GM23338 (cell line): ENCODE measurements at regions not wholly inside any gene's neighbourhood (a gene's known extent, or its start where the extent isn't known, plus 50 kb on each side); places are given as distances from the start of the nearest gene placed in this dataset.

Source experiments
- ATAC-seq: fragments of 200-7000 bp; cut with Tn5 transposase; 3 replicates; pipeline ENCODE4 v1.9.1; 2020
- DNase-seq: peaks from one replicate; pipeline ENCODE4 v3.0.0-alpha.2; 2015; ENCODE audit warnings: low spot score
- H2AFZ ChIP-seq: fragments of 200-600 bp; sonication (generic); 2 replicates; pipeline ENCODE4 v1.8.0; 2016; ENCODE audit warnings: antibody characterized with exemption, mild to moderate bottlenecking, moderate library complexity
- H3F3A ChIP-seq: fragments of 200-600 bp; sonication (generic); replicated peaks from 2 replicates; pipeline ENCODE4 v1.8.0; 2017; ENCODE audit warnings: antibody characterized with exemption, mixed run types, low read depth
- H3K27ac ChIP-seq: fragments of 200-600 bp; sonication (generic); 2 replicates; pipeline ENCODE4 v1.6.1; 2016; ENCODE audit warnings: low read depth
- H3K27me3 ChIP-seq: fragments of 200-600 bp; sonication (generic); 2 replicates; pipeline ENCODE4 v1.8.0; 2016; ENCODE audit warnings: mild to moderate bottlenecking, mixed run types, moderate library complexity; ENCODE audit not compliant: insufficient read depth
- H3K36me3 ChIP-seq: fragments of 200-600 bp; sonication (generic); 2 replicates; pipeline ENCODE4 v1.8.0; 2016; ENCODE audit warnings: mild to moderate bottlenecking; ENCODE audit not compliant: insufficient read depth
- H3K4me1 ChIP-seq: fragments of 200-600 bp; sonication (generic); 2 replicates; pipeline ENCODE4 v1.8.0; 2016; ENCODE audit warnings: mild to moderate bottlenecking, moderate library complexity; ENCODE audit not compliant: insufficient read depth
- H3K4me2 ChIP-seq: fragments of 200-600 bp; sonication (generic); 2 replicates; pipeline ENCODE4 v1.7.1; 2017; ENCODE audit warnings: mixed run types
- H3K4me3 ChIP-seq: fragments of 200-600 bp; sonication (generic); 2 replicates; pipeline ENCODE4 v1.6.1; 2016; ENCODE audit warnings: mixed run types
- H3K79me2 ChIP-seq: fragments of 200-600 bp; sonication (generic); replicated peaks from 2 replicates; pipeline ENCODE4 v1.8.0; 2017; ENCODE audit warnings: mild to moderate bottlenecking; ENCODE audit not compliant: insufficient read depth
- H3K9me2 ChIP-seq: fragments of 200-600 bp; sonication (generic); 2 replicates; pipeline ENCODE4 v1.8.0; 2017; ENCODE audit not compliant: insufficient read depth
- H4K20me1 ChIP-seq: fragments of 200-600 bp; sonication (generic); replicated peaks from 2 replicates; pipeline ENCODE4 v1.8.0; 2017; ENCODE audit warnings: mild to moderate bottlenecking; ENCODE audit not compliant: insufficient read depth
- H3K27ac Mint-ChIP-seq: 2 replicates; pipeline ENCODE4 v1.8.0; 2020; ENCODE audit warnings: inconsistent platforms, mild to moderate bottlenecking, moderate library complexity, mixed read lengths
- H3K27me3 Mint-ChIP-seq: 3 replicates; pipeline ENCODE4 v1.8.0; 2022; ENCODE audit warnings: low read depth, mild to moderate bottlenecking, moderate library complexity, mixed read lengths, inconsistent platforms; ENCODE audit not compliant: insufficient read depth, poor library complexity
- H3K36me3 Mint-ChIP-seq: 3 replicates; pipeline ENCODE4 v1.8.0; 2021; ENCODE audit warnings: low read depth, mild to moderate bottlenecking, inconsistent platforms, moderate library complexity, mixed read lengths
- H3K4me1 Mint-ChIP-seq: 3 replicates; pipeline ENCODE4 v1.8.0; 2020; ENCODE audit warnings: mild to moderate bottlenecking, inconsistent platforms, mixed read lengths
- H3K4me3 Mint-ChIP-seq: 3 replicates; pipeline ENCODE4 v1.8.0; 2021; ENCODE audit warnings: moderate library complexity, mild to moderate bottlenecking, inconsistent platforms, mixed read lengths
- H3K9me3 Mint-ChIP-seq: 3 replicates; pipeline ENCODE4 v1.8.0; 2020; ENCODE audit warnings: moderate library complexity, mild to moderate bottlenecking, inconsistent platforms, mixed read lengths
- CREB1 ChIP-seq: fragments of 250-450 bp; sonication (Bioruptor Pico); IDR thresholded peaks from 2 replicates; pipeline ENCODE4 v1.5.0; 2020; ENCODE audit warnings: low read depth, mild to moderate bottlenecking, moderate library complexity
- EZH2 ChIP-seq: fragments of 200-600 bp; sonication (generic); IDR thresholded peaks from one replicate; pipeline ENCODE4 v1.8.0; 2017; ENCODE audit warnings: antibody characterized with exemption, mild to moderate bottlenecking, low read depth; ENCODE audit not compliant: unreplicated experiment
- EZH2phosphoT487 ChIP-seq: fragments of 200-600 bp; sonication (generic); IDR thresholded peaks from one replicate; pipeline ENCODE4 v1.8.1; 2018; ENCODE audit warnings: antibody characterized with exemption; ENCODE audit not compliant: unreplicated experiment
- JUNB ChIP-seq: IDR thresholded peaks from one replicate; pipeline ENCODE4 v1.6.1; 2016; ENCODE audit warnings: antibody characterized with exemption; ENCODE audit not compliant: unreplicated experiment
- NANOG ChIP-seq: IDR thresholded peaks from 2 replicates; pipeline ENCODE4 v1.6.1; 2016; ENCODE audit warnings: antibody characterized with exemption, borderline replicate concordance
- POLR2AphosphoS5 ChIP-seq: IDR thresholded peaks from 2 replicates; pipeline ENCODE4 v1.6.1; 2016; ENCODE audit warnings: antibody characterized with exemption, low read depth
- STAT1 ChIP-seq: IDR thresholded peaks from one replicate; pipeline ENCODE4 v1.6.1; 2016; ENCODE audit warnings: antibody characterized with exemption; ENCODE audit not compliant: unreplicated experiment
- ZNF114 ChIP-seq: fragments of 250-450 bp; sonication (Bioruptor Pico); IDR thresholded peaks from 2 replicates; pipeline ENCODE4 v1.5.0; 2020; ENCODE audit warnings: mild to moderate bottlenecking, moderate library complexity
- ZNF331 ChIP-seq: fragments of 250-450 bp; sonication (Bioruptor Pico); IDR thresholded peaks from 2 replicates; pipeline ENCODE4 v1.5.0; 2020; ENCODE audit warnings: low read depth, mild to moderate bottlenecking, moderate library complexity
- TF ChIP-seq, protein P1 (sequence below): fragments of 250-450 bp; sonication (Bioruptor Pico); IDR thresholded peaks from 2 replicates; pipeline ENCODE4 v1.5.0; 2020; ENCODE audit warnings: mild to moderate bottlenecking, moderate library complexity
- TF ChIP-seq, protein P2 (sequence below), 2 experiments: fragments of 200-600 bp in 1 of 2; sonication (generic) in 1 of 2; conservative IDR thresholded peaks; 2 replicates each; pipeline versions ENCODE4 v1.5.1 to v1.6.1; 2016 to 2017; ENCODE audit warnings: antibody characterized with exemption in 2 of 2, low read depth in 2 of 2, mild to moderate bottlenecking in 2 of 2, moderate library complexity in 1 of 2
- TF ChIP-seq, protein P3 (sequence below): IDR thresholded peaks from one replicate; pipeline ENCODE4 v1.6.1; 2018; ENCODE audit warnings: antibody characterized with exemption; ENCODE audit not compliant: unreplicated experiment
- TF ChIP-seq, protein P4 (sequence below): IDR thresholded peaks from 2 replicates; pipeline ENCODE4 v1.6.1; 2016; ENCODE audit warnings: antibody characterized with exemption

DNA sequence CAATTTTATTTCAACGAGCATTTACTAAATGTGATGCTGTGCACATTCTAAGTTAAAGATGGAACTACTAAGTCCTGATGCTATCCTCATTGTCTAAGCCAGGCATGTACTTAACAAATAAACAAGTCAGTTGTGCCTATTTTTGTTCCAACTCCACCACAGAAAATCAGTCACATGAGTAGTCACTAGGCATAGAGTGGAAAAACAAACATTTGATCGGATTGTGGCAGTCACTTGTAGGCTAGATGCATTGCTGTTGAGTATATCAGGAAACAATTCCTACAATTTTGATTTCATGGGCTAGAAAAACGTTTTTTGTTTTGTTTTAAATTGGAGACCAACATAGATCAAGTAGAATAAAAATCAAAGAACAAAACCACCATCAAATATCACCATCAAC is 177.6 kb upstream of the SLC25A13 start:
- Mint-ChIP-seq H3K4me3 (no peak overlapping the region), H3K36me3 (no peaks in the 10 kb centered on the region), H3K4me1 (peaks cover 11% of the 10 kb centered on the region; the same call in 2 of the 3 replicates), H3K27ac (no peak overlapping the region), H3K27me3 (no peaks in the 10 kb centered on the region), H3K9me3 (no peaks in the 10 kb centered on the region)
- no peak for TF ChIP-seq STAT1
- TF ChIP-seq CREB1 (CRISPR knock-in tag): no peak
- TF ChIP-seq ZNF114 (CRISPR knock-in tag): no peak
- no peak for TF ChIP-seq JUNB
- TF ChIP-seq EZH2: no peak
- TF ChIP-seq NANOG: no peak
- no peak for TF ChIP-seq ZNF331 (CRISPR knock-in tag)
- TF ChIP-seq, protein P1, sequence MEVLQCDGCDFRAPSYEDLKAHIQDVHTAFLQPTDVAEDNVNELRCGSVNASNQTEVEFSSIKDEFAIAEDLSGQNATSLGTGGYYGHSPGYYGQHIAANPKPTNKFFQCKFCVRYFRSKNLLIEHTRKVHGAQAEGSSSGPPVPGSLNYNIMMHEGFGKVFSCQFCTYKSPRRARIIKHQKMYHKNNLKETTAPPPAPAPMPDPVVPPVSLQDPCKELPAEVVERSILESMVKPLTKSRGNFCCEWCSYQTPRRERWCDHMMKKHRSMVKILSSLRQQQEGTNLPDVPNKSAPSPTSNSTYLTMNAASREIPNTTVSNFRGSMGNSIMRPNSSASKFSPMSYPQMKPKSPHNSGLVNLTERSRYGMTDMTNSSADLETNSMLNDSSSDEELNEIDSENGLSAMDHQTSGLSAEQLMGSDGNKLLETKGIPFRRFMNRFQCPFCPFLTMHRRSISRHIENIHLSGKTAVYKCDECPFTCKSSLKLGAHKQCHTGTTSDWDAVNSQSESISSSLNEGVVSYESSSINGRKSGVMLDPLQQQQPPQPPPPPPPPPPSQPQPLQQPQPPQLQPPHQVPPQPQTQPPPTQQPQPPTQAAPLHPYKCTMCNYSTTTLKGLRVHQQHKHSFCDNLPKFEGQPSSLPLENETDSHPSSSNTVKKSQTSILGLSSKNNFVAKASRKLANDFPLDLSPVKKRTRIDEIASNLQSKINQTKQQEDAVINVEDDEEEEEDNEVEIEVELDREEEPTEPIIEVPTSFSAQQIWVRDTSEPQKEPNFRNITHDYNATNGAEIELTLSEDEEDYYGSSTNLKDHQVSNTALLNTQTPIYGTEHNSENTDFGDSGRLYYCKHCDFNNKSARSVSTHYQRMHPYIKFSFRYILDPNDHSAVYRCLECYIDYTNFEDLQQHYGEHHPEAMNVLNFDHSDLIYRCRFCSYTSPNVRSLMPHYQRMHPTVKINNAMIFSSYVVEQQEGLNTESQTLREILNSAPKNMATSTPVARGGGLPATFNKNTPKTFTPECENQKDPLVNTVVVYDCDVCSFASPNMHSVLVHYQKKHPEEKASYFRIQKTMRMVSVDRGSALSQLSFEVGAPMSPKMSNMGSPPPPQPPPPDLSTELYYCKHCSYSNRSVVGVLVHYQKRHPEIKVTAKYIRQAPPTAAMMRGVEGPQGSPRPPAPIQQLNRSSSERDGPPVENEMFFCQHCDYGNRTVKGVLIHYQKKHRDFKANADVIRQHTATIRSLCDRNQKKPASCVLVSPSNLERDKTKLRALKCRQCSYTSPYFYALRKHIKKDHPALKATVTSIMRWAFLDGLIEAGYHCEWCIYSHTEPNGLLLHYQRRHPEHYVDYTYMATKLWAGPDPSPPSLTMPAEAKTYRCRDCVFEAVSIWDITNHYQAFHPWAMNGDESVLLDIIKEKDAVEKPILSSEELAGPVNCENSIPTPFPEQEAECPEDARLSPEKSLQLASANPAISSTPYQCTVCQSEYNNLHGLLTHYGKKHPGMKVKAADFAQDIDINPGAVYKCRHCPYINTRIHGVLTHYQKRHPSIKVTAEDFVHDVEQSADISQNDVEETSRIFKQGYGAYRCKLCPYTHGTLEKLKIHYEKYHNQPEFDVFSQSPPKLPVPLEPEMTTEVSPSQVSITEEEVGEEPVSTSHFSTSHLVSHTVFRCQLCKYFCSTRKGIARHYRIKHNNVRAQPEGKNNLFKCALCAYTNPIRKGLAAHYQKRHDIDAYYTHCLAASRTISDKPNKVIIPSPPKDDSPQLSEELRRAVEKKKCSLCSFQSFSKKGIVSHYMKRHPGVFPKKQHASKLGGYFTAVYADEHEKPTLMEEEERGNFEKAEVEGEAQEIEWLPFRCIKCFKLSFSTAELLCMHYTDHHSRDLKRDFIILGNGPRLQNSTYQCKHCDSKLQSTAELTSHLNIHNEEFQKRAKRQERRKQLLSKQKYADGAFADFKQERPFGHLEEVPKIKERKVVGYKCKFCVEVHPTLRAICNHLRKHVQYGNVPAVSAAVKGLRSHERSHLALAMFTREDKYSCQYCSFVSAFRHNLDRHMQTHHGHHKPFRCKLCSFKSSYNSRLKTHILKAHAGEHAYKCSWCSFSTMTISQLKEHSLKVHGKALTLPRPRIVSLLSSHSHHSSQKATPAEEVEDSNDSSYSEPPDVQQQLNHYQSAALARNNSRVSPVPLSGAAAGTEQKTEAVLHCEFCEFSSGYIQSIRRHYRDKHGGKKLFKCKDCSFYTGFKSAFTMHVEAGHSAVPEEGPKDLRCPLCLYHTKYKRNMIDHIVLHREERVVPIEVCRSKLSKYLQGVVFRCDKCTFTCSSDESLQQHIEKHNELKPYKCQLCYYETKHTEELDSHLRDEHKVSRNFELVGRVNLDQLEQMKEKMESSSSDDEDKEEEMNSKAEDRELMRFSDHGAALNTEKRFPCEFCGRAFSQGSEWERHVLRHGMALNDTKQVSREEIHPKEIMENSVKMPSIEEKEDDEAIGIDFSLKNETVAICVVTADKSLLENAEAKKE (CRISPR knock-in tag): no peak
- TF ChIP-seq, protein P2, sequence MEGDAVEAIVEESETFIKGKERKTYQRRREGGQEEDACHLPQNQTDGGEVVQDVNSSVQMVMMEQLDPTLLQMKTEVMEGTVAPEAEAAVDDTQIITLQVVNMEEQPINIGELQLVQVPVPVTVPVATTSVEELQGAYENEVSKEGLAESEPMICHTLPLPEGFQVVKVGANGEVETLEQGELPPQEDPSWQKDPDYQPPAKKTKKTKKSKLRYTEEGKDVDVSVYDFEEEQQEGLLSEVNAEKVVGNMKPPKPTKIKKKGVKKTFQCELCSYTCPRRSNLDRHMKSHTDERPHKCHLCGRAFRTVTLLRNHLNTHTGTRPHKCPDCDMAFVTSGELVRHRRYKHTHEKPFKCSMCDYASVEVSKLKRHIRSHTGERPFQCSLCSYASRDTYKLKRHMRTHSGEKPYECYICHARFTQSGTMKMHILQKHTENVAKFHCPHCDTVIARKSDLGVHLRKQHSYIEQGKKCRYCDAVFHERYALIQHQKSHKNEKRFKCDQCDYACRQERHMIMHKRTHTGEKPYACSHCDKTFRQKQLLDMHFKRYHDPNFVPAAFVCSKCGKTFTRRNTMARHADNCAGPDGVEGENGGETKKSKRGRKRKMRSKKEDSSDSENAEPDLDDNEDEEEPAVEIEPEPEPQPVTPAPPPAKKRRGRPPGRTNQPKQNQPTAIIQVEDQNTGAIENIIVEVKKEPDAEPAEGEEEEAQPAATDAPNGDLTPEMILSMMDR (conservative IDR thresholded peaks at IDR 0.05; ENCODE audit: low read depth in 2 of 2): no peak
- TF ChIP-seq, protein P3, sequence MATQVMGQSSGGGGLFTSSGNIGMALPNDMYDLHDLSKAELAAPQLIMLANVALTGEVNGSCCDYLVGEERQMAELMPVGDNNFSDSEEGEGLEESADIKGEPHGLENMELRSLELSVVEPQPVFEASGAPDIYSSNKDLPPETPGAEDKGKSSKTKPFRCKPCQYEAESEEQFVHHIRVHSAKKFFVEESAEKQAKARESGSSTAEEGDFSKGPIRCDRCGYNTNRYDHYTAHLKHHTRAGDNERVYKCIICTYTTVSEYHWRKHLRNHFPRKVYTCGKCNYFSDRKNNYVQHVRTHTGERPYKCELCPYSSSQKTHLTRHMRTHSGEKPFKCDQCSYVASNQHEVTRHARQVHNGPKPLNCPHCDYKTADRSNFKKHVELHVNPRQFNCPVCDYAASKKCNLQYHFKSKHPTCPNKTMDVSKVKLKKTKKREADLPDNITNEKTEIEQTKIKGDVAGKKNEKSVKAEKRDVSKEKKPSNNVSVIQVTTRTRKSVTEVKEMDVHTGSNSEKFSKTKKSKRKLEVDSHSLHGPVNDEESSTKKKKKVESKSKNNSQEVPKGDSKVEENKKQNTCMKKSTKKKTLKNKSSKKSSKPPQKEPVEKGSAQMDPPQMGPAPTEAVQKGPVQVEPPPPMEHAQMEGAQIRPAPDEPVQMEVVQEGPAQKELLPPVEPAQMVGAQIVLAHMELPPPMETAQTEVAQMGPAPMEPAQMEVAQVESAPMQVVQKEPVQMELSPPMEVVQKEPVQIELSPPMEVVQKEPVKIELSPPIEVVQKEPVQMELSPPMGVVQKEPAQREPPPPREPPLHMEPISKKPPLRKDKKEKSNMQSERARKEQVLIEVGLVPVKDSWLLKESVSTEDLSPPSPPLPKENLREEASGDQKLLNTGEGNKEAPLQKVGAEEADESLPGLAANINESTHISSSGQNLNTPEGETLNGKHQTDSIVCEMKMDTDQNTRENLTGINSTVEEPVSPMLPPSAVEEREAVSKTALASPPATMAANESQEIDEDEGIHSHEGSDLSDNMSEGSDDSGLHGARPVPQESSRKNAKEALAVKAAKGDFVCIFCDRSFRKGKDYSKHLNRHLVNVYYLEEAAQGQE: no peak
- TF ChIP-seq POLR2AphosphoS5: no peak
- no peak for TF ChIP-seq EZH2phosphoT487
- TF ChIP-seq, protein P4, sequence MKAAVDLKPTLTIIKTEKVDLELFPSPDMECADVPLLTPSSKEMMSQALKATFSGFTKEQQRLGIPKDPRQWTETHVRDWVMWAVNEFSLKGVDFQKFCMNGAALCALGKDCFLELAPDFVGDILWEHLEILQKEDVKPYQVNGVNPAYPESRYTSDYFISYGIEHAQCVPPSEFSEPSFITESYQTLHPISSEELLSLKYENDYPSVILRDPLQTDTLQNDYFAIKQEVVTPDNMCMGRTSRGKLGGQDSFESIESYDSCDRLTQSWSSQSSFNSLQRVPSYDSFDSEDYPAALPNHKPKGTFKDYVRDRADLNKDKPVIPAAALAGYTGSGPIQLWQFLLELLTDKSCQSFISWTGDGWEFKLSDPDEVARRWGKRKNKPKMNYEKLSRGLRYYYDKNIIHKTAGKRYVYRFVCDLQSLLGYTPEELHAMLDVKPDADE: no peak
- Histone ChIP-seq H4K20me1 (no peaks in the 10 kb centered on the region), H3K27ac (no peak overlapping the region), H3K4me1 (peaks cover 10% of the 10 kb centered on the region; the same call in 1 of the 2 replicates), H2AFZ (0 out of 2 replicates have a peak overlapping the region, but pooled peaks have one; percentile 24), H3K9me2 (no peaks in the 10 kb centered on the region; the same call in 1 of the 2 replicates), H3K79me2 (no peaks in the 10 kb centered on the region), H3K27me3 (no peaks in the 10 kb centered on the region), H3K4me3 (no peak overlapping the region), H3K36me3 (no peaks in the 10 kb centered on the region), H3F3A (no peaks in the 10 kb centered on the region), H3K4me2 (no peak overlapping the region)
- DNase-seq: no peak
- no peak for ATAC-seq
